ENCODE measurements at regions not wholly inside any gene's neighbourhood (a gene's known extent, or its start where the extent isn't known, plus 50 kb on each side); places are given as distances from the start of the nearest gene placed in this dataset.
"Not testable (repeated sequence)": the region's sequence is repeated elsewhere in the genome, so short reads cannot be mapped to it uniquely, and the experiment has no call there.

DNA sequence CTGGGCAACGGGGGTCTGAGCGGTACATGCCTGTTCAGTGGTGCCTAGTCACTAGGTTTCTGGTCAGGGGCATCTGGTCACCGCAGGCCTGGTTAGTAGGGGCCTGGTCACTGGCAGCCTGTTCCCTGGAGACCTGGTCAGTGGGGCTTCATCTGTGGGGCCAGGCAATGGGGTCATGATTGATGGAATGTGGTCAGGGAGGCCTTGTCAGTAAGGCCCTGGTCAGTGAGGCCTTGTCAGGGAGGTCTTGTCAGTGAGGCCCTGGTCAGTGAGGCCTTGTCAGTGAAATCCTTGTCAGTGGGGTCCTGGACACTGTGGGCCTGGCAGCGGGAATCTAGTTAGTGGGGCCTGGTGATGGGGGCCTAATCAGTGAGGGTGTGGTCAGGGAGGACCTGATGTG is 763.6 kb downstream of the SPATA31A6 start:
- not testable (repeated sequence) for TF ChIP-seq USF2 (CRISPR knock-in tag; IDR thresholded peaks at IDR 0.05); CTCF (IDR thresholded peaks at IDR 0.05)
- TF ChIP-seq, protein P1, sequence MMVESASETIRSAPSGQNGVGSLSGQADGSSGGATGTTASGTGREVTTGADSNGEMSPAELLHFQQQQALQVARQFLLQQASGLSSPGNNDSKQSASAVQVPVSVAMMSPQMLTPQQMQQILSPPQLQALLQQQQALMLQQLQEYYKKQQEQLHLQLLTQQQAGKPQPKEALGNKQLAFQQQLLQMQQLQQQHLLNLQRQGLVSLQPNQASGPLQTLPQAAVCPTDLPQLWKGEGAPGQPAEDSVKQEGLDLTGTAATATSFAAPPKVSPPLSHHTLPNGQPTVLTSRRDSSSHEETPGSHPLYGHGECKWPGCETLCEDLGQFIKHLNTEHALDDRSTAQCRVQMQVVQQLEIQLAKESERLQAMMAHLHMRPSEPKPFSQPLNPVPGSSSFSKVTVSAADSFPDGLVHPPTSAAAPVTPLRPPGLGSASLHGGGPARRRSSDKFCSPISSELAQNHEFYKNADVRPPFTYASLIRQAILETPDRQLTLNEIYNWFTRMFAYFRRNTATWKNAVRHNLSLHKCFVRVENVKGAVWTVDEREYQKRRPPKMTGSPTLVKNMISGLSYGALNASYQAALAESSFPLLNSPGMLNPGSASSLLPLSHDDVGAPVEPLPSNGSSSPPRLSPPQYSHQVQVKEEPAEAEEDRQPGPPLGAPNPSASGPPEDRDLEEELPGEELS (CRISPR knock-in tag; IDR thresholded peaks at IDR 0.05), result not testable (repeated sequence)
- TF ChIP-seq, protein P2, sequence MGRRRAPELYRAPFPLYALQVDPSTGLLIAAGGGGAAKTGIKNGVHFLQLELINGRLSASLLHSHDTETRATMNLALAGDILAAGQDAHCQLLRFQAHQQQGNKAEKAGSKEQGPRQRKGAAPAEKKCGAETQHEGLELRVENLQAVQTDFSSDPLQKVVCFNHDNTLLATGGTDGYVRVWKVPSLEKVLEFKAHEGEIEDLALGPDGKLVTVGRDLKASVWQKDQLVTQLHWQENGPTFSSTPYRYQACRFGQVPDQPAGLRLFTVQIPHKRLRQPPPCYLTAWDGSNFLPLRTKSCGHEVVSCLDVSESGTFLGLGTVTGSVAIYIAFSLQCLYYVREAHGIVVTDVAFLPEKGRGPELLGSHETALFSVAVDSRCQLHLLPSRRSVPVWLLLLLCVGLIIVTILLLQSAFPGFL (CRISPR knock-in tag; IDR thresholded peaks at IDR 0.05; ENCODE audit: borderline replicate concordance), result not testable (repeated sequence)
